GM23248 (cell line): ENCODE measurements at regions not wholly inside any gene's neighbourhood (a gene's known extent, or its start where the extent isn't known, plus 50 kb on each side); places are given as distances from the start of the nearest gene placed in this dataset.

Experiments used
- DNase-seq: peaks from one replicate; pipeline ENCODE4 v3.0.0-alpha.2; 2015
- H2AFZ ChIP-seq: fragments of 200-600 bp; sonication (generic); 2 replicates; pipeline ENCODE4 v1.6.1; 2016; ENCODE audit warnings: antibody characterized with exemption
- H3F3A ChIP-seq: fragments of 200-600 bp; sonication (generic); 2 replicates; pipeline ENCODE4 v1.6.1; 2016; ENCODE audit warnings: mild to moderate bottlenecking, antibody characterized with exemption, mixed run types; ENCODE audit not compliant: insufficient read depth
- H3K27ac ChIP-seq: fragments of 200-600 bp; sonication (generic); 2 replicates; pipeline ENCODE4 v1.5.1; 2016; ENCODE audit warnings: mild to moderate bottlenecking
- H3K27me3 ChIP-seq: fragments of 200-600 bp; sonication (generic); replicated peaks from 2 replicates; pipeline ENCODE4 v1.6.1; 2016; ENCODE audit warnings: mild to moderate bottlenecking; ENCODE audit not compliant: insufficient read depth
- H3K36me3 ChIP-seq: fragments of 200-600 bp; sonication (generic); 2 replicates; pipeline ENCODE4 v1.6.1; 2016; ENCODE audit warnings: low read depth, mild to moderate bottlenecking
- H3K4me1 ChIP-seq: fragments of 200-600 bp; sonication (generic); 2 replicates; pipeline ENCODE4 v1.6.1; 2016; ENCODE audit warnings: mild to moderate bottlenecking; ENCODE audit not compliant: insufficient read depth
- H3K4me2 ChIP-seq: fragments of 200-600 bp; sonication (generic); one replicate; pipeline ENCODE4 v1.6.1; 2016; ENCODE audit warnings: mild to moderate bottlenecking; ENCODE audit not compliant: unreplicated experiment
- H3K4me3 ChIP-seq: fragments of 200-600 bp; sonication (generic); 2 replicates; pipeline ENCODE4 v1.5.1; 2016; ENCODE audit warnings: mild to moderate bottlenecking
- H3K79me2 ChIP-seq: fragments of 200-600 bp; sonication (generic); 2 replicates; pipeline ENCODE4 v1.6.1; 2016; ENCODE audit warnings: mild to moderate bottlenecking; ENCODE audit not compliant: insufficient read depth
- H3K9ac ChIP-seq: fragments of 200-600 bp; sonication (generic); 2 replicates; pipeline ENCODE4 v1.6.1; 2016; ENCODE audit warnings: mild to moderate bottlenecking
- H3K9me2 ChIP-seq: fragments of 200-600 bp; sonication (generic); 2 replicates; pipeline ENCODE4 v1.6.1; 2016; ENCODE audit warnings: mixed run types, mild to moderate bottlenecking, moderate library complexity; ENCODE audit not compliant: insufficient read depth
- H3K9me3 ChIP-seq: fragments of 200-600 bp; sonication (generic); one replicate; pipeline ENCODE4 v1.6.1; 2017; ENCODE audit warnings: low read depth
- H4K20me1 ChIP-seq: fragments of 200-600 bp; sonication (generic); 2 replicates; pipeline ENCODE4 v1.6.0; 2016; ENCODE audit not compliant: insufficient read depth
- EZH2 ChIP-seq: fragments of 200-600 bp; sonication (generic); IDR thresholded peaks from 2 replicates; pipeline ENCODE4 v1.6.1; 2018; ENCODE audit warnings: antibody characterized with exemption, mild to moderate bottlenecking; ENCODE audit not compliant: insufficient read depth, poor library complexity, severe bottlenecking
- EZH2phosphoT487 ChIP-seq: fragments of 200-600 bp; sonication (generic); IDR thresholded peaks from 2 replicates; pipeline ENCODE4 v1.6.1; 2018; ENCODE audit warnings: antibody characterized with exemption, moderate library complexity, mild to moderate bottlenecking, low read depth; ENCODE audit not compliant: insufficient read depth
- WGBS, 2 experiments: methylation state at CpG; one replicate each; pipeline ENCODE4 v1.1.6; 2015 to 2017; ENCODE audit warnings: low lambda C conversion rate in 2 of 2, low coverage in 1 of 2; ENCODE audit errors: missing lambda C conversion rate in 2 of 2; 5-methylcytosine and 5-hydroxymethylcytosine counted together
- in situ Hi-C: fragments of 300-500 bp; cut with MboI; formaldehyde crosslinking; loops from 2 replicates; pipeline ENCODE4 v1.15.0; 2020

DNA sequence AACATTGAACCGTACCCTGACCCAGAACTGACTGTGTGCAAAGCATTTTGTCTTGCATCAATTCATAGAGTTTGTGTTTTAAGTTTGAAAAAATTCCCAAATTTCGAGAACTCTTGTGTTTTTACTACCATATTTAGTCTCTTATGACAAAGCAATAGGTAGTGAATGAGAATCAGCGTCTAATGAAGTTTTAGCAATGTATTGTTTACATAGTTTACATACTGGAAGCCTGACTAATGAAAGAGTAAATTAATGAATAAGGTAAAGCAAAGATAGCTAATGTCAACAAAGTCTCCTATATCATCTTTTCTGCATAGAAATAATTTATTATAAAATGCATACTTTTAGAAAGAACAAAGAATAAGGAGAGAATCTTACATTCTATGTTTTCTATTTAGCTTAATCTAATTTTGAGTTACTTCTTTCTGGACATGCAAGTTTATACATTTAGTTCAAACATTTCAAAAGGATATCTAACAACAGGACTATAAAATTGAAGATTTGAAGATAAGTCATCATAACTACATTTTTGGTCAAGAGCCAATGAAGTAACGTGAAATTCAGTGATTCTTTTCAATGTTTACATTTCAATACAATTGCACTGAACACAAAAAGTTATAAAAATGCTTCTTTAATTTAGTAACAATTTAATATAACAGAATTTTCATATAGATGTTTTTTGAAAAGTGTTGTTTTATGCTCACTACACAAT is 1943.7 kb downstream of the NCAM2 start:
- H2AFZ ChIP-seq, result no peak overlapping the region
- H3K4me3 ChIP-seq, result no peak overlapping the region
- no peaks in the 10 kb centered on the region for H3K4me1 ChIP-seq
- TF ChIP-seq EZH2 (no peak), EZH2phosphoT487 (no peak)
- H3K27ac ChIP-seq, result no peak overlapping the region
- H3K36me3 ChIP-seq, result no peaks in the 10 kb centered on the region
- no peak for DNase-seq
- H3K9me3 ChIP-seq, result no peaks in the 10 kb centered on the region
- no peak overlapping the region for H3K9ac ChIP-seq
- H3K9me2 ChIP-seq, result no peaks in the 10 kb centered on the region
- H3K27me3 ChIP-seq, result no peaks in the 10 kb centered on the region
- no peak overlapping the region for H3K4me2 ChIP-seq
- no peaks in the 10 kb centered on the region for H4K20me1 ChIP-seq
- no peaks in the 10 kb centered on the region for H3K79me2 ChIP-seq
- no peaks in the 10 kb centered on the region for H3F3A ChIP-seq
- WGBS, 2 experiments, result 6 to 10% methylated on average over 4 of the region's 4 CpGs
- in situ Hi-C loops, result no loop called here

GRCh38 chr21:22955559-22955958 is 1957.3 kb downstream of the NCAM2 start:
- Histone ChIP-seq H3K27me3 (no peaks in the 10 kb centered on the region), H3K4me3 (no peak overlapping the region), H3K9me2 (no peaks in the 10 kb centered on the region), H3K4me1 (no peaks in the 10 kb centered on the region), H3K4me2 (no peak overlapping the region), H2AFZ (no peak overlapping the region), H3F3A (no peaks in the 10 kb centered on the region), H3K9ac (no peak overlapping the region), H3K9me3 (no peaks in the 10 kb centered on the region), H3K79me2 (no peaks in the 10 kb centered on the region), H3K36me3 (no peaks in the 10 kb centered on the region), H4K20me1 (no peaks in the 10 kb centered on the region), H3K27ac (no peak overlapping the region)
- in situ Hi-C loops, result no loop called here
- no peak for DNase-seq
- TF ChIP-seq EZH2phosphoT487 (no peak), EZH2 (no peak)

GRCh38 chr21:22961258-22961657 is 1963.0 kb downstream of the NCAM2 start:
- Histone ChIP-seq H3K9me2 (no peaks in the 10 kb centered on the region), H4K20me1 (no peaks in the 10 kb centered on the region), H3K79me2 (no peaks in the 10 kb centered on the region), H3K9me3 (no peaks in the 10 kb centered on the region), H2AFZ (no peak overlapping the region), H3K4me1 (no peaks in the 10 kb centered on the region), H3F3A (no peaks in the 10 kb centered on the region), H3K4me3 (no peak overlapping the region), H3K9ac (no peak overlapping the region), H3K4me2 (no peak overlapping the region), H3K27ac (no peak overlapping the region), H3K27me3 (no peaks in the 10 kb centered on the region), H3K36me3 (no peaks in the 10 kb centered on the region)
- in situ Hi-C loops, result no loop called here
- 13 to 20% methylated on average over 5 of the region's 5 CpGs for WGBS, 2 experiments
- no peak for DNase-seq
- no peak for TF ChIP-seq EZH2phosphoT487
- no peak for TF ChIP-seq EZH2

- H3K27ac ChIP-seq, result no peak overlapping the region
- H3K36me3 ChIP-seq, result no peaks in the 10 kb centered on the region
- H3K4me3 ChIP-seq, result no peak overlapping the region
- H3K9me3 ChIP-seq, result no peaks in the 10 kb centered on the region
- no peaks in the 10 kb centered on the region for H3K4me1 ChIP-seq
- H3K9ac ChIP-seq, result no peak overlapping the region
- no peaks in the 10 kb centered on the region for H4K20me1 ChIP-seq
- 14 to 19% methylated on average over 3 of the region's 3 CpGs for WGBS, 2 experiments
- H3K79me2 ChIP-seq, result no peaks in the 10 kb centered on the region
- no peaks in the 10 kb centered on the region for H3K9me2 ChIP-seq
- no peak overlapping the region for H2AFZ ChIP-seq
- no peak overlapping the region for H3K4me2 ChIP-seq
- no peaks in the 10 kb centered on the region for H3K27me3 ChIP-seq
- in situ Hi-C loops, result no loop called here
- DNase-seq, result no peak
- TF ChIP-seq EZH2, result no peak
- TF ChIP-seq EZH2phosphoT487, result no peak
- no peaks in the 10 kb centered on the region for H3F3A ChIP-seq
These were observed 1967.4 kb downstream of the NCAM2 start for GRCh38 chr21:22965455-22966135.
